Left cardiac atrium (tissue), 4 donors: ENCODE measurements at regions not wholly inside any gene's neighbourhood (a gene's known extent, or its start where the extent isn't known, plus 50 kb on each side); places are given as distances from the start of the nearest gene placed in this dataset.

Experiments used
- ATAC-seq, 2 donors: fragments of 200-7000 bp; cut with Tn5 transposase; one replicate each; pipeline ENCODE4 v1.9.1; 2020; ENCODE audit warnings: mild to moderate bottlenecking in 2 of 2, moderate library complexity in 2 of 2
- DNase-seq: peaks from one replicate; pipeline ENCODE4 v3.0.0-alpha.2; 2020
- intact Hi-C, 2 donors: fragments of 100-400 bp; cut with DNase I; formaldehyde crosslinking; loops; one replicate each; pipeline versions ENCODE4 v1.14.1 to v1.15.1; 2022 to 2023
- donor health status: DM: no; HTN: yes; CAD: no.
- donor health status: DM: no; HTN: yes; CAD: no; lungs with severe emphysema.
- donor health status: DM: yes; HTN: yes; CAD: no.
- donor health status: Dilated cardiomyopathy.

GRCh38 chr2:14420851-14421250, 211.7 kb upstream of the LRATD1 start:
- ATAC-seq (no peak), DNase-seq (no peak)
- intact Hi-C loops = no loop called here

GRCh38 chr2:14422426-14422825, 210.1 kb upstream of the LRATD1 start:
- intact Hi-C loops = no loop called here
- DNase-seq = no peak
- no peak for ATAC-seq

GRCh38 chr2:14423145-14423906, 209.2 kb upstream of the LRATD1 start:
- DNase-seq = no peak
- intact Hi-C loops = no loop called here
- no peak for ATAC-seq

- intact Hi-C loops = loop anchor here in 1 of 2 donors (5.0 kb wide), 1 partner anchor 213 kb away; no protein-coding TSS in a partner anchor
- no peak for DNase-seq
- no peak for ATAC-seq
Measured at GRCh38 chr2:14424478-14425390, 207.8 kb upstream of the LRATD1 start.

GRCh38 chr2:14425869-14426268, 206.6 kb upstream of the LRATD1 start:
- DNase-seq (no peak), ATAC-seq (no peak)
- intact Hi-C loops = loop anchor here in 1 of 2 donors (5.0 kb wide), 1 partner anchor 211 kb away; no protein-coding TSS in a partner anchor

GRCh38 chr2:14428056-14428455, 204.5 kb upstream of the LRATD1 start:
- intact Hi-C loops = loop anchor here in 1 of 2 donors (5.0 kb wide), 1 partner anchor 209 kb away; no protein-coding TSS in a partner anchor
- DNase-seq (no peak), ATAC-seq (peak; percentile 30 to 62)

GRCh38 chr2:14433946-14434495, 198.5 kb upstream of the LRATD1 start:
- DNase-seq = no peak
- ATAC-seq = peak in 1 of 2 donors; percentile 41
- intact Hi-C loops = no loop called here

- DNase-seq (no peak), ATAC-seq (no peak)
- intact Hi-C loops = no loop called here
Measured at GRCh38 chr2:14445670-14446069, 186.8 kb upstream of the LRATD1 start.

GRCh38 chr2:14448340-14448739, 184.2 kb upstream of the LRATD1 start:
- ATAC-seq = no peak
- no peak for DNase-seq
- intact Hi-C loops = no loop called here

- intact Hi-C loops = no loop called here
- DNase-seq = no peak
- ATAC-seq = no peak
Measured at GRCh38 chr2:14451312-14451711, 181.2 kb upstream of the LRATD1 start.

GRCh38 chr2:14454202-14454601, 178.3 kb upstream of the LRATD1 start:
- DNase-seq (no peak), ATAC-seq (no peak)
- intact Hi-C loops = no loop called here

- no peak for ATAC-seq
- intact Hi-C loops = no loop called here
- DNase-seq = no peak
Measured at GRCh38 chr2:14459786-14460325, 172.7 kb upstream of the LRATD1 start.

- DNase-seq = no peak
- ATAC-seq = no peak
- intact Hi-C loops = no loop called here
Measured at GRCh38 chr2:14475994-14476393, 156.5 kb upstream of the LRATD1 start.

GRCh38 chr2:14479486-14479885, 153.0 kb upstream of the LRATD1 start:
- ATAC-seq (no peak), DNase-seq (no peak)
- intact Hi-C loops = no loop called here

- intact Hi-C loops = no loop called here
- no peak for ATAC-seq
- DNase-seq = no peak
Measured at GRCh38 chr2:14480120-14480519, 152.4 kb upstream of the LRATD1 start.

GRCh38 chr2:14480906-14481305, 151.6 kb upstream of the LRATD1 start:
- ATAC-seq (no peak), DNase-seq (no peak)
- intact Hi-C loops = no loop called here

GRCh38 chr2:14492920-14493503, 139.5 kb upstream of the LRATD1 start:
- intact Hi-C loops = no loop called here
- ATAC-seq (no peak), DNase-seq (no peak)

GRCh38 chr2:14494759-14495158, 137.8 kb upstream of the LRATD1 start:
- ATAC-seq = no peak
- no peak for DNase-seq
- intact Hi-C loops = no loop called here

- intact Hi-C loops = no loop called here
Measured at GRCh38 chr2:14501061-14501460, 131.5 kb upstream of the LRATD1 start.

More at GRCh38 chr2:14501061-14501460, 131.5 kb upstream of the LRATD1 start:
- no peak for DNase-seq
- ATAC-seq = no peak
